ENCODE measurements at regions not wholly inside any gene's neighbourhood (a gene's known extent, or its start where the extent isn't known, plus 50 kb on each side); places are given as distances from the start of the nearest gene placed in this dataset.
"Not testable (repeated sequence)": the region's sequence is repeated elsewhere in the genome, so short reads cannot be mapped to it uniquely, and the experiment has no call there.

- DNase-seq (ENCODE audit: low spot score) = no peak
These were observed 832.3 kb upstream of the ID2 start for GRCh38 chr2:7849531-7849930.

GRCh38 chr2:7852546-7852945 is 829.3 kb upstream of the ID2 start:
- no peak for DNase-seq (ENCODE audit: low spot score)

- no peak for DNase-seq (ENCODE audit: low spot score)
These were observed 824.0 kb upstream of the ID2 start for GRCh38 chr2:7857904-7858303.

DNA sequence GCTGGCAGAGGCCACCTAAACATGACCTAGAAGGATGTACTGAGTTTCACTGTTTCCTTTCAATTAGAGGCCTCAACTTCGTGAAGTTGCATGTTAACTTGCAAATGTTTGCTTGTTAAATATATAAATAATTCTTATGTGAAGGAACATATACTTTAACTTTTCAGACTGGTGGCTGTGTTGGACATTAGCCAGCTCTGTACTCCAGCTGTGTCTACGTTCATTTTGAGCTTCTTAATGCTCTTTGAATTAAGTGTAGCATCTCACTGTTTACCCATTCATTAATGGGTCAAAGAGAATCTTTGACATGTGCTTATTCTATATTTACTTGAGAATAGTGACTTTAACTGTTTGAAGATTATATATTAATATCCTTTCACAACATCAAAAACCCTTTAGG is 823.2 kb upstream of the ID2 start:
- DNase-seq (ENCODE audit: low spot score) = no peak

DNA sequence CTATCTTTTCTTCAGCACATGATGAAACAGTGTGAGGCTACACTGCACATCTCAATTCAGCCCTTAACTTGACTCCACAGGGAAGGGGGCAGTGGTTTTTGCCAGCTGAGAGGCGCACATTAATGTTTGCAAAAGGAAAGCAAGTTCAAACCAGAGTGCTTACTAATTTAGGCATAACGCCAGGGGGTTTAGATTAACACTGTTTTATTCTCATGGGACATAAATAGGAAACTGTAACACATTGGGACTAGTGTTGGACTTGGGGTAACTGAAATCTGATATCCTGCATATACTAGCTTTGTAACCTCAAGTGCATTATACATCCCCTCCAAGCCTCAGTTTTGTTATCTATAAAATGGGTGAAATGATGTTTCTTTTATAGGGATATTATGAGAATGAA is 821.2 kb upstream of the ID2 start:
- no peak for DNase-seq (ENCODE audit: low spot score)

DNA sequence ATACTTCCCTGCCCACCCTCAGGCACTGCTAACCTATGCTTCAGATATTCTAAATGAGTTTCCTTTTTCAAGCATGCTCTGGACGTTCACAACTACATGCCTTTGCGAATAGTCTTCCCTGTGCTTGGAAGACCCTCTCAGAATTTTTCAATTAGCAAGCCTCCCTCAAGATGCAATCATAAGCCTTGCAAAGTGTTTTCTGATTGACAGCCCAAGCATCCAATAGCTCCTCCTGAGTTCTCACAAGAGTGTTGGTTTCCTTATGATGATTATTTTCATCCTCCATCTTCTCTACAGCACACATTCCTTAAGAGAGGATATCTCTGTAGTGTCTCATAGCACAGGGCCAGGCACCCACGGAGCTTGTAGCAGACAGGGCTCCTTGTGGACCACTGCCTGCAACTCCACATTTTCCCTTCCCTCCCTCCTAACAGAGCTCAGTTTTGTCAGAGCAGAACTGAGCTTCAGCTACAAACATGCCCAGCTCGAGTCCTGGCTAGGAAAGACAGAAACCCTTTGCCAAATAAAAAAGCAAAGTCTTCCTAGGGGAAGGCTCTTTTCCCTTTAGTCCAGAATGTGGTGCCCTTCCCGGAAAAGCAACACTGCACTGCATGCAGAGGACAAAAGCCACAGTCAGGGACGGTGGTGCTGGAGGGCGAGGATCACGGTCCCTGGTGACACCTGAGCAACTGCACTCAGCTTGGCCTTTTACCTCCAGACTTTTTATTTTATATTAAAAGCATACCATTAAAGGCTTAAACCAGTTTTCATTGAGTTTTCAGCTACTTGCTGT is 819.8 kb upstream of the ID2 start:
- DNase-seq (ENCODE audit: low spot score) = no peak

DNA sequence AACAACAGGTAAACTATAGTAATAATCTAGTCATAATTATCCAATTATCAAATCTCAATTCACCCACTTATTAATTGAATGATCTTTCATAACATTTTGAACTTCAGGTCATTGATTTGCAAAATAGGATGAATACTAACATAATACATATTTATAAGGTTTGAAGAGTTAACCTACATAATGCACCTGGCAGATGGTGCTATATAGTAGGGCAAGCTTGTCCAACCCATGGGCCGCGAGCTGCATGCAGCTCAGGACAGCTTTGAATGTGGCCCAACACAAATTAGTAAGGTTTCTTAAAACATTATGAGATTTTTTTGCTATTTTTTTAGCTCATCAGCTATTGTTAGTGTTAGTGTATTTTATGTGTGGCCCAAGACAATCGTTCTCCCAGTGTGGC is 815.8 kb upstream of the ID2 start:
- no peak for DNase-seq (ENCODE audit: low spot score)

- DNase-seq (ENCODE audit: low spot score) = no peak
These were observed 815.0 kb upstream of the ID2 start for GRCh38 chr2:7866825-7867224.

DNA sequence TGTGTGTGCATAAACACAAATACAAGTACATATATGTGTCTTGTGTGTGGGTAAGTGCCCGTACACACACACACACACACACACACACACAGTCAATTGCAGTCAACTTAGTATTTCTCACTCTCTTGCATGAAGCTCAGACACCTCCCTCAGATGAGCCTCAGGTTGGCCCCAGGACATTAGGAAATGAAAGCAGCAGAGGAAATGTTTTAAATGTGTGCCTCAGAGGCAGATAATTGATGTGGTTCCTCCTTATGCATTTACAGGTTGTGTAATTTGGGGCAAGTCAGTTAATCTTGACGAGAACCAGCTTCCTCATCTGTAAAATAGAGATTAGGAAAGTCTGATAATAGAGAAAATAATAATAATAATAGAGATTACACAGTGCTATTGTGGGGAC is 814.0 kb upstream of the ID2 start:
- DNase-seq (ENCODE audit: low spot score) = no peak

DNA sequence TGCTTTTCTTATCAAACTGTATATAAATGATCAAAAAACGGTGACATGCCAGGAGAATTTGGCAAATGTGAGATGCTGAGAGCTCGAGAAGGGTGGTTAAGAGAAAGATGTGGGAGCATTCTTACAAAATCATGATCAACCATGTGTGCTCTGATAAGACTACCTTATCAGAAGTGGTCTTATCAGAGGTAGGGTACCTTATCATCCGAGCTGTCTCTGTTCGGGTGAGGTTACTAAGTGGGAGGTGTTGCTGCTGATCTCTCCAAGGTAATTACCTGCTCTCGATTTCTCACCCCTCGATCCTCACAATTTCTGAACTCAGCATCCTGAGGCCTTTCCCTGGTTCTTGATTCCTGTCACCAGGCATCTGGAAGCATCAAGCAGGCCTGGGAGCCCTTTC is 813.0 kb upstream of the ID2 start:
- DNase-seq (ENCODE audit: low spot score) = no peak

DNA sequence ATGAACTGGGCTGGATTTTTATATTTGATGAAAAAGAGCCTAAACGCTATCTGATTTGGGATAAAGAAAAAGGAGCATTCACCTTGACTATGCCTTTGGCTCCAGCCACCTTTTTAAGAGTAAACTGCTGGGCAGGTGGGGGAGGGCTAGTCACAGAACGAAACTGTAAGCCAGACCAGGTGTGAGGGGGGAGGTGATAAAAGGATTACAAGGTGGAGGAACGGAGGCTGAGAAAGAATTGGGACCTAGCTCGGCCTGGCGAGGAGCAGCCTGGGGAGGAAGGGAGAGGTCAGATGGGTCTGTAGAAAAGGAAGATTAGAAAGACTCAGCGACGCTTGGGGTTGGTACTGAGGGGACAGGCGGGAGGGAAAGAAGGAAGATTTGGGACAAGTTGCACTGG is 805.4 kb upstream of the ID2 start:
- not testable (repeated sequence) for DNase-seq (ENCODE audit: low spot score)

GRCh38 chr2:7878266-7878665 is 803.6 kb upstream of the ID2 start:
- DNase-seq (ENCODE audit: low spot score) = not testable (repeated sequence)

GRCh38 chr2:7878786-7879482 is 802.9 kb upstream of the ID2 start:
- DNase-seq (ENCODE audit: low spot score) = no peak

- no peak for DNase-seq (ENCODE audit: low spot score)
These were observed 802.4 kb upstream of the ID2 start for GRCh38 chr2:7879483-7879835.

DNA sequence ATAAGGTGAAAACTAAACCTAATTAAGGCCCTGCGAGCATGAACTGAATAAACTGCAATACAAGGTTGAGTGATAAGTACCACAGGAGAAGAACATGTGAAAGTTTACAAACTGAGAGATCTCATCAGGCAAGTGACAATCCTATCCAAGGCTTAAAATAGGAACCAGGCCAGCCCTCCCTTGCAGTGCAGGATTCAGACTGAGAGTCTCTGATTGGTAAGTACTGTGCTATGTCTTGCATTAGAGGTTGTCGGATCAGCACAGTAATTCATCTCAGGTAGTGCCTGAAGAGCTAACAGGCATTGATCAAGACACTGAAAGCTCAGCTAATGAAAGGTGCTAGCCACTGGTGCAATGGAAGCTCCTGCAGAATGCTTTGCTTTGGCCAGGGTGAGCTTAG is 801.7 kb upstream of the ID2 start:
- no peak for DNase-seq (ENCODE audit: low spot score)

- no peak for DNase-seq (ENCODE audit: low spot score)
These were observed 801.3 kb upstream of the ID2 start for GRCh38 chr2:7880566-7880965.

DNA sequence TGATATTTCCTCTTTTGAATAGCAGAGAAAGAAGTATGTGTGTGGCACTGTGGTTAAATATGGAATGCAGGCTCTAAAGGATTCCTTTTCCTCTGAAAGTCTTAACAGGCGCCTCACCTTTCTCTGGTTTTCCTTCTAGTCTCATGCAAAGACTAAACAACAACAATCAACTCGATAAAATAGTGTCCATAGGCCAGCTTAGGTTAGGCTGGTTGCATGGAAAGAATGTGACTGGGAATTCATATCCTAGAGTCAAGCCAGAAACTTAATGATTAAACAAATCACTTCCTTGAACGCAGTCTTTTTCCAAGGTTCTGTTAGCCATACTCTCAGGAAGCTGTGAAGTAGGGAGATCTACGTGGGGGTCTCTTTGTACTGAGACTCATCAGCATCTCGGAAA is 800.8 kb upstream of the ID2 start:
- no peak for DNase-seq (ENCODE audit: low spot score)

- DNase-seq (ENCODE audit: low spot score) = no peak
These were observed 800.4 kb upstream of the ID2 start for GRCh38 chr2:7881466-7881865.

DNA sequence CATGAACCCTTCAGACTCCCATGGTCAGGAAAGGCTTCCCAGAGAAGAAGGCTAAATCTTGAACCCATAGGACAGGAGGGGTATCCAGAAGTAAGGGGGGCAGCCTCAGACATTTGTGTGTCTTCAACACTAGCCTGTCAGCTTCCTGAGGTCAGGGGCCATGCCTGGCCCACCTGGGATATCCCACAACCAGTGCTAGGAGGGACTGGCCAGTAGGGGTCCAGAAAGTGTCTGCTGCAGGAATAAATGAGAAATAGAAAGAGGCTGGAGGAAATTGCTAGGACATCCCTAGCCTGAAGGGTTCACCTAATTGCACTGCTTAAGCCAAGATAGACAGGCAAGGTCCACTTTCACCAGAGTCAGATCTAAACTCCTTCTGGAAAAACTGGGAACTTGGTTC is 799.6 kb upstream of the ID2 start:
- no peak for DNase-seq (ENCODE audit: low spot score)

- DNase-seq (ENCODE audit: low spot score) = no peak
These were observed 797.5 kb upstream of the ID2 start for GRCh38 chr2:7884338-7884737.

DNA sequence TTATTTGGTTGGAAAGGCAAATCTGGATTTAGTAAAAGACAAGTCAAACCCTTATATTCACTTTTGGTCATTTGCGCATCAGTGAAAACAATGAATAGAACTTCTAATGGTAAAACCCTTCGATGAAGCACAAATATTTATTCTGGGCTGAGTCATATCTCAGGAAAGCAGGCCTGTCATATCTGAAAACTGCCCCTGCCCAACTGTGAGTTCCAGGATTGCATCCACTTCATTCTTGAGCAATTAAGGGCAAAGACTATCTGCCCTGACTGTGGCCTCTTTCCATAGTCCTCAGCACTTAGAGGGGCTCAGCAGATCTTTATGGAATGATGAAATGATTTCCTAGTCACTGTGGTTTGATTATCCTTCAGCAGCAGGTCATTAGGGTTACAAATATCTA is 795.2 kb upstream of the ID2 start:
- DNase-seq (ENCODE audit: low spot score) = no peak

DNA sequence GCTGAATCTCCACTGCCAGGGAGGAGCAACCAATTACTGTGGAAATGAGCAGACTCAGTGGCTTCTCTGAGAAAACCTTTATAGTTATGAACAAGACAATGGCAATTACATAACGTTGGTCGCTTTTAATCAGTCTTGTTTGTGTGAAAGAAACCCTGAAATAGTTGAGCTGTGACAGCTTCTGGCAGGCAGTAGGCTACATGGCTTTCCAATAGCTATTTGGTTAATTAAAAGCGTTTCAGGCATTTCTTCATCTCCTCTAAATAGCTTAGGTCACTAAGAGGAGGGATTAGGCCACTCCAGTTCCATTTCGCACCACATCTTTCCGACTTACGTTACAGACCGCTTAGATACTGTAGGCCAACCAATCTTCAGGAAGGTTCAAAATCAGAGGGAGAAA is 794.4 kb upstream of the ID2 start:
- DNase-seq (ENCODE audit: low spot score) = no peak

DNA sequence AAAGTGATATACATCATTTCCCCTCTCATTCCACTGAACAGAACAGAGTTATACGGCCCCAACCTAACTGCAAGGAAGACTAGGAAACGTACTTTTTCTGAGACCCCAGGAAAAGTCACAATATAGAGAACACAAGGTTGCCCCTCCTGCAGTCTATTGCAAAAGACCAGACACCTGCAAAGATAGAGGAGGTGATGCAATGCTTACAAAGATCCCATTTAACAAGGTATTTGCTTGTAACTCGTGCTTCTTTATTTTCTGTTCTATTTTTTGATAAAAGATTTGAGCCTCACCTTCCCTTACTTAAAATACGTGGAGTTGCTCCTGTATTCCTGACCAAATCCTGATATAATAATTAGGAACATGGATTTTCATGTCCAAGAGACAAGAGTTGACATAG is 793.0 kb upstream of the ID2 start:
- DNase-seq (ENCODE audit: low spot score) = no peak

DNA sequence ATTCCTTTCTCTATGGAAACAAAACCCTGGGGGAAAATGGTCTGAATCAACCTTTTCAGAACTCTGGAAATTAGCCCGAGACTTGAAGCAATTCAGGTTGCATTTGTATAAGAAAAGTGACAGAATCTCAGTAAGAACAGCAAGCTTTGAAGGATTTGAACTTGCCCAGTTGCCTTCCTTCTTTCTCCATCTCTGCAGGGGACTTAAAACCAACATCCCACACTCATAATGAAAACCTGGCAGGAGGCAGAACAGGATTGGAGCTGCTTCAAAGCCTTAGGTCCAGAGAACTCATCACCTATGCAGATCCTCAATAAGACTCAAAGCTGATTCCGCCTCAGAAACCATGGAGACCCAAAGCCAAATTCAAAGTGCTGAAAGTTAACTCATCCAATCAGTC is 790.5 kb upstream of the ID2 start:
- DNase-seq (ENCODE audit: low spot score) = no peak
